ENCODE measurements at regions not wholly inside any gene's neighbourhood (a gene's known extent, or its start where the extent isn't known, plus 50 kb on each side); places are given as distances from the start of the nearest gene placed in this dataset.

GRCh38 chr6:79864421-79864820 is 82.9 kb downstream of the ELOVL4 start:
- DNase-seq: no peak

- no peak for DNase-seq
Measured at GRCh38 chr6:79864001-79864400, 83.4 kb downstream of the ELOVL4 start.

GRCh38 chr6:79863566-79863965 is 83.8 kb downstream of the ELOVL4 start:
- peak; percentile 19 for DNase-seq

GRCh38 chr6:79862711-79863110 is 84.6 kb downstream of the ELOVL4 start:
- no peak for DNase-seq

GRCh38 chr6:79862126-79862525 is 85.2 kb downstream of the ELOVL4 start:
- no peak for DNase-seq

GRCh38 chr6:79861023-79861422 is 86.3 kb downstream of the ELOVL4 start:
- DNase-seq: no peak

- DNase-seq: no peak
Measured at GRCh38 chr6:79847426-79847825, 99.9 kb downstream of the ELOVL4 start.

- no peak for DNase-seq
Measured at GRCh38 chr6:79842376-79843040, 104.8 kb downstream of the ELOVL4 start.

GRCh38 chr6:79841577-79842375 is 105.6 kb downstream of the ELOVL4 start:
- DNase-seq: no peak

- no peak for DNase-seq
Measured at GRCh38 chr6:79838851-79839250, 108.5 kb downstream of the ELOVL4 start.

GRCh38 chr6:79833964-79834284 is 113.4 kb downstream of the ELOVL4 start:
- no peak for DNase-seq

- DNase-seq: no peak
Measured at GRCh38 chr6:79833264-79833963, 113.9 kb downstream of the ELOVL4 start.

GRCh38 chr6:79832723-79833122 is 114.6 kb downstream of the ELOVL4 start:
- DNase-seq: no peak

- peak; percentile 70 for DNase-seq
Measured at GRCh38 chr6:79824202-79824601, 123.2 kb downstream of the ELOVL4 start.

- DNase-seq: peak; percentile 90
Measured at GRCh38 chr6:79821859-79822258, 125.5 kb downstream of the ELOVL4 start.

- no peak for DNase-seq
Measured at GRCh38 chr6:79818471-79818870, 128.9 kb downstream of the ELOVL4 start.

- no peak for DNase-seq
Measured at GRCh38 chr6:79814940-79815339, 132.4 kb downstream of the ELOVL4 start.

- peak; percentile 36 for DNase-seq
Measured at GRCh38 chr6:79813854-79814709, 133.3 kb downstream of the ELOVL4 start.

GRCh38 chr6:79813143-79813850 is 134.1 kb downstream of the ELOVL4 start:
- DNase-seq: no peak

- DNase-seq: no peak
Measured at GRCh38 chr6:79812195-79812594, 135.2 kb downstream of the ELOVL4 start.

- no peak for DNase-seq
Measured at GRCh38 chr6:79810871-79811270, 136.5 kb downstream of the ELOVL4 start.

GRCh38 chr6:79810185-79810705 is 137.1 kb downstream of the ELOVL4 start:
- no peak for DNase-seq
